ENCODE measurements at regions not wholly inside any gene's neighbourhood (a gene's known extent, or its start where the extent isn't known, plus 50 kb on each side); places are given as distances from the start of the nearest gene placed in this dataset.
"Not testable (repeated sequence)": the region's sequence is repeated elsewhere in the genome, so short reads cannot be mapped to it uniquely, and the experiment has no call there.

- DNase-seq (ENCODE audit: low spot score), result no peak
Measured at GRCh38 chr3:159727506-159727905, 261.1 kb upstream of the IL12A start.

GRCh38 chr3:159731254-159731653 is 257.4 kb upstream of the IL12A start:
- DNase-seq (ENCODE audit: low spot score), result no peak

GRCh38 chr3:159732172-159733111 is 256.2 kb upstream of the IL12A start:
- DNase-seq (ENCODE audit: low spot score), result no peak

- no peak for DNase-seq (ENCODE audit: low spot score)
Measured at GRCh38 chr3:159733194-159733860, 255.3 kb upstream of the IL12A start.

GRCh38 chr3:159734681-159735080 is 254.0 kb upstream of the IL12A start:
- DNase-seq (ENCODE audit: low spot score), result no peak

- no peak for DNase-seq (ENCODE audit: low spot score)
Measured at GRCh38 chr3:159739166-159739565, 249.5 kb upstream of the IL12A start.

GRCh38 chr3:159739969-159740368 is 248.7 kb upstream of the IL12A start:
- DNase-seq (ENCODE audit: low spot score), result no peak

- no peak for DNase-seq (ENCODE audit: low spot score)
Measured at GRCh38 chr3:159741281-159741680, 247.4 kb upstream of the IL12A start.

- no peak for DNase-seq (ENCODE audit: low spot score)
Measured at GRCh38 chr3:159748425-159748824, 240.2 kb upstream of the IL12A start.

- DNase-seq (ENCODE audit: low spot score), result no peak
Measured at GRCh38 chr3:159749406-159749805, 239.2 kb upstream of the IL12A start.

GRCh38 chr3:159751146-159751545 is 237.5 kb upstream of the IL12A start:
- no peak for DNase-seq (ENCODE audit: low spot score)

GRCh38 chr3:159751752-159752151 is 236.9 kb upstream of the IL12A start:
- DNase-seq (ENCODE audit: low spot score), result no peak

- not testable (repeated sequence) for DNase-seq (ENCODE audit: low spot score)
Measured at GRCh38 chr3:159756279-159757207, 232.1 kb upstream of the IL12A start.

GRCh38 chr3:159757341-159758060 is 231.1 kb upstream of the IL12A start:
- DNase-seq (ENCODE audit: low spot score), result no peak

- DNase-seq (ENCODE audit: low spot score), result no peak
Measured at GRCh38 chr3:159760046-159760445, 228.6 kb upstream of the IL12A start.

GRCh38 chr3:159761369-159761768 is 227.3 kb upstream of the IL12A start:
- DNase-seq (ENCODE audit: low spot score), result no peak

- no peak for DNase-seq (ENCODE audit: low spot score)
Measured at GRCh38 chr3:159761848-159762635, 226.6 kb upstream of the IL12A start.

GRCh38 chr3:159763011-159763601 is 225.5 kb upstream of the IL12A start:
- DNase-seq (ENCODE audit: low spot score), result no peak

GRCh38 chr3:159763602-159764489 is 224.8 kb upstream of the IL12A start:
- DNase-seq (ENCODE audit: low spot score), result no peak
